AG09309 (cell line): ENCODE measurements at regions not wholly inside any gene's neighbourhood (a gene's known extent, or its start where the extent isn't known, plus 50 kb on each side); places are given as distances from the start of the nearest gene placed in this dataset.

ENCODE experiments used
- DNase-seq: peaks from one replicate; pipeline ENCODE4 v3.0.0-alpha.2; 2010; ENCODE audit warnings: low read depth
- H3K4me3 ChIP-seq: 2 replicates; pipeline ENCODE4 v1.5.1; 2011; ENCODE audit warnings: mild to moderate bottlenecking, low read depth, low read length, moderate library complexity; ENCODE audit not compliant: control insufficient read depth
- TF ChIP-seq, protein P1 (sequence below): IDR thresholded peaks from 2 replicates; pipeline ENCODE4 v1.5.1; 2011; ENCODE audit warnings: mild to moderate bottlenecking, low read depth, low read length, inconsistent platforms; ENCODE audit not compliant: insufficient read depth, control insufficient read depth; ENCODE audit errors: missing control alignments

DNA sequence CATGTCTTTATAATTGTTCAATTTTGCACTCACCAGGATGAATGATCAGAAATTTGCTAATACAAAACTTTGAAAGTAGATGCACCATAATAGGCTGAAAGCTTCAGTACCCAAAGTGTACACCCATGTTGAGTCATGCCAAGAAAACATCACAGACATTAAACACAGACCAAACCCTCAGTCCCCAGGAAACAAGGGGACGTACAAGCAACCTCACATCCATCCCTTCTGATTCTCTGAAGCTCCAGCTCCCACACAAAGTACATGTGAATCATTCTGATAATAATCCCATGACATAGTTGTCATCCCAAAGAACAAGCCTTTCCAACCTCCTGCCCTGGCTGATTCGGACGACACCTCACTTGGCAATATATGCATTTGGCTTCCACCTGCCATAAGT, 183.8 kb downstream of the SNX19 start:
- TF ChIP-seq, protein P1, sequence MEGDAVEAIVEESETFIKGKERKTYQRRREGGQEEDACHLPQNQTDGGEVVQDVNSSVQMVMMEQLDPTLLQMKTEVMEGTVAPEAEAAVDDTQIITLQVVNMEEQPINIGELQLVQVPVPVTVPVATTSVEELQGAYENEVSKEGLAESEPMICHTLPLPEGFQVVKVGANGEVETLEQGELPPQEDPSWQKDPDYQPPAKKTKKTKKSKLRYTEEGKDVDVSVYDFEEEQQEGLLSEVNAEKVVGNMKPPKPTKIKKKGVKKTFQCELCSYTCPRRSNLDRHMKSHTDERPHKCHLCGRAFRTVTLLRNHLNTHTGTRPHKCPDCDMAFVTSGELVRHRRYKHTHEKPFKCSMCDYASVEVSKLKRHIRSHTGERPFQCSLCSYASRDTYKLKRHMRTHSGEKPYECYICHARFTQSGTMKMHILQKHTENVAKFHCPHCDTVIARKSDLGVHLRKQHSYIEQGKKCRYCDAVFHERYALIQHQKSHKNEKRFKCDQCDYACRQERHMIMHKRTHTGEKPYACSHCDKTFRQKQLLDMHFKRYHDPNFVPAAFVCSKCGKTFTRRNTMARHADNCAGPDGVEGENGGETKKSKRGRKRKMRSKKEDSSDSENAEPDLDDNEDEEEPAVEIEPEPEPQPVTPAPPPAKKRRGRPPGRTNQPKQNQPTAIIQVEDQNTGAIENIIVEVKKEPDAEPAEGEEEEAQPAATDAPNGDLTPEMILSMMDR, result no peak
- DNase-seq, result no peak
- no peak overlapping the region for H3K4me3 ChIP-seq

DNA sequence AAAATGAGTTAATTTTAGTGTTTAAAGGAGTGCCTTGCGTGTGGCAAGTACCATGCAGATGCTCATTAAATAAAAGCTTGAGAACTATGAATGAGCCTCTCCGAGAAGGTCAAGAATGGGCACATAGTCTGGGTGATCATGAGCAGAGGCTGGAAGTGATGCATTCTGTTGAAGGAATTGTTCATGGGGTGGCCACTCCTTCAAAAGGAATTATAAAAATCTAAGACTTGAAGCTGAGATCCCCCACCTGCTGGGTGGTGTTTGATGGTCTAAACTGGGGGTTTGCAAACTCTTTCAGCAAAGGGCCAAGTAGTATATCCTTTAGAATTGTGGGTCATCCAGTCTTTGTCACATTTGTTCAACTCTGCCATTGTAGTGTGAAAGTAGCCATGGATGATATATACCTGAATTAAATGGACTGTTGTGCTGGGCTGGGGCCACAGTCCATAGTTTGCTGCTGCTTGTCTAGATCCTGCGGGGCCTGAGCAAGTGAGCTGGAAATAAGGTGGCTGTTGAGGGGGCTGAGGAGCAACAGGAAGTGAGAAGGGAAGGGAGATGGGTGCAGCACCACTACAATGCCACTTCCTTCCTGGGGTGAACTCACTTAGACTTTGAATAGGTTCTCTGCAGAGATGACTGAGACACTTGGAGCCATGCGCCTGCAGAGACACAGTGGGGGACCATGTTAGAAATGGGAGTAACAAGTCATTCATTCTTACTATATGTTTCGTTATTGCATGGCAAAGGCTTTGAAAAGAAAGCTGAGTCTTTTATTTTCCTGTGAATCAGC, 179.0 kb downstream of the SNX19 start:
- TF ChIP-seq, protein P1, result no peak
- no peak overlapping the region for H3K4me3 ChIP-seq
- DNase-seq, result no peak

DNA sequence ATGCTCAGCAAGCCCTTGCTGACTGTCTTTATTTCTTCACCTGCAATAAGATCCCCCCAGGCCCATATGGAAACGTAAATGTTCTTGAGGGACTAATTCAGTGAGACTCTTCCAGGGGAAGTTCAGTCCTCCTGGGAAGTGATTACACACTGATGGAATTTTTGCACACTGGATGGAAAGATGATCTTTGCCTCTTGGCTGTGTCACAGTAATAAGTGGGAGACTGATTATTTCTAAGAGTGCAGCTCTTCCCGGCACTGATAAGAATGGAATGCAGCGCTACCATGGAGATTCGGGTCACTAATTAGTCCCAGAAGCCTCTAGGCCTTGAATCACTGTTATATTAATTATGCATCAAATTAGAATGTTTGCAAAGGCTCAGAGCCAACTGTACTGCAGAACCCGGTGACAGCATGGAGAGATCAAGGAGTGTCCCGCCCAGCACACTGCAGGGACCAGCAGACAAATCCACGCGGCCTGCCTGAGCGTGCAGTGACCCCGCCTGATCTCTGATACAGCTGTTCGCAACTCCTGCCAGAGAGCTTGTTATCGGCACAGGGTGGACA, 178.3 kb downstream of the SNX19 start:
- DNase-seq, result peak; percentile 59
- H3K4me3 ChIP-seq, result no peak overlapping the region
- TF ChIP-seq, protein P1, result no peak

DNA sequence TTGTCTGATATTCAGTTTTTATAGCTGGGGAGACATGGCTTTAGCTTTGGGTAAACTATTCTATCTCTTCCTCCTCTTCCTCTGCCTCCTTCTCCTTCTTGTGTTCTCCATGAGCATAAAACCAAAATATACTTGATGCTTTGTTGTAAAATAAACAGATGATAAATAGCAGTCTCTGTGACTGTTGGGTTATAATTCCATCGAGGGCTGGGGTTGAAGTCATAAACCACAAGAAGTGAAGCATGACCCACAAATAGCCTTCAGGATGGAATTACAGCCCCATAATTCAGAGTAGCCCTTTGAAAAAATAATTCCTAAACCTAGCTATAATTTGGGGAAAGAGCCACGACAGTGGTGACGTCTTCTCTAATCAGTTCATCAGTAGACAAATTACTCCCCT, 177.7 kb downstream of the SNX19 start:
- TF ChIP-seq, protein P1, result no peak
- no peak for DNase-seq
- H3K4me3 ChIP-seq, result no peak overlapping the region

DNA sequence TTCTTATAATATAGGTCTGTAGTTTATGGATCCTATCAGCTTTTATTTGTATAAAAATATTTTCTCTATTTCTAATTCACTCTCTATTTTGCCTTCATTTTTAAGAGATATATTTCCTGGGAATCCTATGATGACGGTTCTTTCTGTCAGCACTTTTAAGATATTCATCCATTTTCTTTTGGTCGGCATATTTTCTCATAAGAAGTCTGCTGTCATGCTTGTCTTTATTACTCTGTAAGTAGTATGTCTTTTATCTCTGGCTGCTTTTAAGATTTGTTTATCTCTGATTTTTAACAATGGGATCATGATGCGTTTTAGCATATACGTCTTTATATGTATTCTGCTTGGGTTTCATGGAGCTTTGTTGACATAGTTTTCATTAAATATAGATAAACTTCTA, 175.5 kb downstream of the SNX19 start:
- TF ChIP-seq, protein P1, result no peak
- no peak overlapping the region for H3K4me3 ChIP-seq
- no peak for DNase-seq

DNA sequence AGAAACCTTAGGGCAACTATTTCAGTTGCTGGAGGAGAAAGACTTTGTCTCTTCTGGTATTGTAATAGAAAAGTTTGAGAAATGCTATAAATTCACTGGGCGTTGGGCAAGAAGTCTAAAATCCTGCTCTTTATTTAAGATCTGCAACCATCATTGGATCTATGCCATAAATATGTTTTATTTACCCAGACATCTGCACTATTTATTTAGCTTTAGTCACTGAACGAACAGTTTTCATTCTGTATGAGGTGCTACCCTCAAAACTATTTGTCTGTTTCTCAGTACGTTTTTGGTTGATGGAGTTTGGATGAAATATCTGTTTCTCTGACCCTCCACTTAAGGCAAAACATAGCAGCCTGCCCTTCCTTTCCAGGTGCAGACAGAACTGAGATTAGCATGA, 171.5 kb downstream of the SNX19 start:
- H3K4me3 ChIP-seq, result no peak overlapping the region
- TF ChIP-seq, protein P1, result no peak
- DNase-seq, result no peak
